ENCODE measurements at regions not wholly inside any gene's neighbourhood (a gene's known extent, or its start where the extent isn't known, plus 50 kb on each side); places are given as distances from the start of the nearest gene placed in this dataset.
"Not testable (repeated sequence)": the region's sequence is repeated elsewhere in the genome, so short reads cannot be mapped to it uniquely, and the experiment has no call there.

DNA sequence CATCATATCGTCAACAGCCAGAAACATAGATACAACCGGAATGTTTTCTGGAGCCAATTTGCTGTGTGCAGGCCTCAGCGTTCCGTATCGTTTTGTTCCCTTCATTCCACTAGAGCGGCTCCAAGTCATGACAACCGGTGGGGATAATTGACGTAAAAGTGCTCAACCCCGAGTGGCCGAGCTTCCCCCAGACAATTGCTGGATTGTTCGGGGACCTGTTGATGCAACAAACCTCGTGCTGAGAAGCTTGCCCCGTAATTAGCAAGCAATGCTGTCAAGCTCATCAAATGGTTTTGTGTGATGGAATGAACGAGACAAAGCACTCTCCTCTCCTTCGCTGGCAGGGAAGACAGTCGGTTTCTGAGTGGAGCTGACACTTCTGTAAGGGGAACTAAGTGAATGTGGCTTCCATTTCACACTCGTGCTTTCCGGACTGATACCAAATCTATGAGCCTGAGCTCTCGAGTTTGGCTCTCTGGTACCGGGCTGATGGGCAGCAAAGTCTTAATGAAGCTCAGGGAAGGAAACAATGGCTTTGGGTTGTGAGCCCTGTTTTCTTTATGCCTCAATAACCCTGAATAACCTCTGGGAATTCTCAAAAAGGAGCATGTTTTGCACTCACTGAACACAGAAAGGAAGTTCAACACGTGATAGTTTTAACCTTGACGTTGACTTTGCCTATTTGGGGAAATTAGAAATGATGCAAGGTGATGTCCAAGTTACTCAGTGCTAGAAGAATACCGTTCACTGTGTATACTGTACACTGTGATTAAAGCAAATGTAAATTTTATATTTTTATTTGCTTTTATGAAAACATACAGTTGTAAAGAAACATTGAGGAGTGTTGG lies 220.5 kb downstream of the BAMBI start:
- DNase-seq: no peak

DNA sequence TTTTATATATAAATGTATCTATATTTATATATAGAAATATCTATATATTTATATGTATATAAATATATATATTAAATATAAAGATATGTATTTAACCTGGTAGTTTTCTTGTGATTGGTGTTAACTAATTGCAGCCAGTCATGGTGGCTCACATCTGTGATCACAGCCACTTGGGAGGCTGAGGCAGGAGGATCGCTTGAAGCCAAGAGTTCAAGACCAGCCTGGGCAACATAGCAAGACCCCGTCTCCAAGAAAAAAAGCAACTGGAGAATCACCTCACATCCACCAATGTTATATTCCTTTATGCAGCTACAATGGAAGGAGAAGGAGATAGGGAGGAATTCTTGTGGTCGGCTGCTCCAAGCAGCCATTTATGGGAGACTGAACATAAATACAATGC lies 224.9 kb downstream of the BAMBI start:
- no peak for DNase-seq

DNA sequence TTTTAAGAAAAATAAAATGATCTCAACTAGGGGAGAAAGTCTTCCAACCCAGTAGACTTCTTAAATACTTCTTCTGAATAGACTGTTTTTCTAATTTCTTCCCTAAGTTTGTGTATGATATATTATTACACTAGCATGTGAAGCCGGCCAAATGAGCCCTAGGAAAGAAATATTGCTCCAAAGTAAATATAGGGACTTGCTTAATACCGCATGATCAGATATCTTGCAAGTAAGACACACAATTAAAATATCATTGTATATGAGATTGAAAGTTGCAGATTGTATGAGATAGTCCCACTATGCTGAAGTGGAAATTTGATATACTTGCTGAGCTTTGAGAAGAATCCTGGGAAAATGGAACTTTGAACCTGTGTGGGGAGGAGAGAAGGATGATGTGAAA lies 225.7 kb downstream of the BAMBI start:
- no peak for DNase-seq

DNA sequence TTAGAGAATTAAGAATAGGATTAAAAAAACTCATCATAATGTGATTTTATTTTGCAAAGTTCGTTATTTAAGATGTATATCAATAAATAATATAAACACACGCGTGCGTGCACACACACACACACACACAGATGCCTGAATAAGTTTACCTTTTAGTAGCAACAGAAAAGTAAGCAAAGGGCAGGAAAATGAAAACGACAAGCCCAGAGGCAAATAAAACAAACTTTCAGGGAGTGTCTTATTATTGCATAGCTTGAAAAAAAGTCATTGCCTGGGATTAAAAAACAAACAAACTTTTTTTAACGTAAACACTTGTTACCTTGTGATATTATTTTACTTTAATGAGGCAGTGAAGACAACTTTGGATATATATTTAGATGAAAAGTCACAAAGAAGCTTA lies 226.4 kb downstream of the BAMBI start:
- no peak for DNase-seq

GRCh38 chr10:28905371-28905770 lies 228.1 kb downstream of the BAMBI start:
- DNase-seq: no peak

DNA sequence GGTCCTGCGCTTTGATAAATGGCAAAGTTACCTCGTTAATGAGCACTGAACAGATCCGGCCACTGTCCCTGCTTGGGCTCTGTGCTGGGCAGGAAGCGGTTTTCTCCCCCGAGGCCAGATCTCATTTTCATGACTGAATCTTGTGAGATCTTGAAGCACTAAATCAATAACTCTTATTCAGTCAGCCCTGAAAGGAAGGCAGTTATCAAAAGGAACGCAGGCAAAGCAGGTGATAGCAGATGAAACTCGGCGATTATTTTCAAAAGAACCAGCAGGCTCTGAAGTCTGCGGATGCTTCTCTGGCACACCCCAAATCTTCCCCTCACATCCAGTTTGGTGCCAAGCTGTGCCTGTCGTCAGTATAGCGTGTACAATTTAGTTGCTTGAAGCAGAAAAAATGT lies 228.7 kb downstream of the BAMBI start:
- no peak for DNase-seq

DNA sequence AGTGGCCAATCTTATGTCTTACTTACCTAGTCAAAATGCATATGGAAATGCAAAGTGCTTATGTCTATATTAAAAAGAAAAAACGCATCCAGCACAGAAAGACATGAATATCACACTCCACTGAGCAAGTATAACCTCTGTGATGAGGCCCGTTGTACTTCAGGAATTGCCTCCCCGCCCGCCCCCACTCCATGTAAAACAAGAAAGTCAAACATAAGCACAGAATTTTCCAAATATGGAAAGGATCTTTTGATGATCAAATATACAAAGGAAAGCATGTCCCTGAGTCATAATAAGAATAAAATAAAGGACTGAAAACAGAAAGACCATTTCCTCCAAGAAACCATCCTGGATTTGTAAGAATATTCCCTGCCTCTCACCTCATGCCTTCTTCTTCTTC lies 229.1 kb downstream of the BAMBI start:
- DNase-seq: no peak

GRCh38 chr10:28906934-28907333 lies 229.6 kb downstream of the BAMBI start:
- DNase-seq: no peak

GRCh38 chr10:28909875-28910274 lies 232.6 kb downstream of the BAMBI start:
- no peak for DNase-seq

- DNase-seq: no peak
Measured at GRCh38 chr10:28910956-28911355, 233.6 kb downstream of the BAMBI start.

GRCh38 chr10:28911511-28911910 lies 234.2 kb downstream of the BAMBI start:
- not testable (repeated sequence) for DNase-seq

DNA sequence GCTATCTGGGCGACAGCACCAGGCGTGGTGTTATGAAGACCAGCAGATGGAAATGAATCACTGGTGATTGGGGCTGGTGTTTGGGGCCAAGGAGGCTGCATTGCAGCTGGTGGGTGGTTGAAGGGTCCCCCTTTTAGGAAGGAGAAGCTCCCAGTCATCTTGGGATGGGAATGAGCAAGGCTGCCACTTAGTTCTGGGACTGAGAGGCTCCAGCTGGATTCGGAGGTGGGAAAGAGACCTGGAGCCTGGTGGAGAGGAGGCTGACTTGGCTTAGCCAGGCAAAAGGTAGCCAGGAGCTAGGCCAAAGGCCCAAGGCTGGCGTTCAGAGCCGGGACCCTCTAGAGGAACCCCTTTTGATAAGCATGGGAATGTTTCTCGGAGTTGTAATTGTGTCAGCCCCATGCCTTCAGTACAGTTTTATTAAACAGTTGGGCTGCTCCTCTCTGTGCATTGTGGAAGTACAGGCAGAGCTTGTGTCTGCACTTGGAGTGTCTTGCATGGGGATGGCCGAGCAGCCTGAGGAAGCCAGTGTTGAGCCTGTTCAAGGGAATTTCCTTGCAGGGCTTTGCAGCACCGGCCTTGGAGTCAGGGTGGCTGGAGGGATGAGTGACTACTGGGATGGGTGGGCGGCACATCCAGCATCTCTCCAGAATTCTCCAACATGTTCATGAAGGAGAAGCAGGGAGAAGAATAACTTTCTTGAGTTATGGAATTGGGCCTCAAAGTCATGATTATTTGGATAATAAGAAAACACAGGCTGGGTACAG lies 234.9 kb downstream of the BAMBI start:
- no peak for DNase-seq

GRCh38 chr10:28913436-28914237 lies 236.3 kb downstream of the BAMBI start:
- no peak for DNase-seq

DNA sequence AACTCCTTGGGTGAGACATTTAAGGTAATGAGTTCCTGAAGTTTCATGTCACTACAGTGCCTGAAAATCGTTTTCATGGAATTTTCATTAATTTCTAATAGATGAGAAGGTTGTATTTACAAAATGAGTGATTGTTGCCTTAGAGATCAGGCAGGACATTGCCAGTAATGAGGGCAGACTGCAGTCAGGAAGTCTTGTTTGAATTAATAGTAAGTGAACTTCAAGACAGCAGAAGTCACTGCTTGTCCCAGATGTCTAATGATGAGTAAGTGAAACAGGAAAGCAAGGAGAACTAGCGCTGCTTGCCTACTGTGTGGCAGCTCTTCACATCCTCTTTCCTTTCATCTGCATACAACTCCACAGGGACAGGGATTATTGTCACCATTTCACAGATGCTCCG lies 237.4 kb downstream of the BAMBI start:
- no peak for DNase-seq

DNA sequence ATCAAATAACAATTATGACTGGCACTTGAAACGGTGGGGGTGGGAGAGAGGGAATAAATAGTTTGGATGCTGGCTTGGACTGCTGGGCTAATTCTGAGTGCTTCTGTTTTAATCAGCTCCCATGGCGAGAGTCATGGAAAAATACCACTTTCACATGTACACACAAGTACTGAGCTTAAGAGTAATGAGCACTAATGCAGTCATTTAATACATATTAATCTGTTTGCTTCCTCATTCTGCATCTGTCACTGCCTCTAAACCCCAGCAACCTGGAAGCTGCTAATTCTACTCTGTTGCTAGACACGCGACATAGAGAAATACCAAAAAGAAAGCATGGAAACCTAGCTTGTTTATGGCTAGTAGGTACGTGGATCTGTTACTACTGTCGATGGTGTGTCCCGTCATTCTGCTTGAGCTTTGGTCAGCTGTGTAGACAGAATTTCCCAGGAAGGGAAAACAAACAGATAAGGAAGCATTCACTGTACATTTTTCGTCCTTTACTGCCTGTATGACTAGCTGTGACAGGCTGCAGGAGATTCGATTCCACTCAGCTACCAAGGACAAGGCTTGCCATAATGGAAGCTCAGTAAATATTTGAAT lies 238.8 kb downstream of the BAMBI start:
- no peak for DNase-seq

DNA sequence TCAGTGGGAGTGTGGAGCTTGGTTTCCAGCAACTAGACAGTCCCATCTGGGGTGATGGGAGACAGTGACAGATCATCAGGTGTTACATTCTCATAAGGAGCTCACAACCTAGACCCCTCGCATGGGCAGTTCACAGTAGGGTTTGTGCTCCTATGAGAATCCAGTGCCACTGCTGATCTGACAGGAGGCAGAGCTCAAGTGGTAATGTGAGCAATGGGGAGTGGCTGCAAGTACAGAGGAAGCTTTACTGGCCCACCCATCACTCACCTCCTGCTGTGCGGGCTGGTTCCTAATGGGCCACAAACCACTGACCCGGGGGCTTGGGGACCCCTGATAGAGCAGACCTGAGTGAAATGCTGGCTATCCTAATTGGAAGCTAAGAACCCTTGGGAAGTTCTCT lies 242.8 kb downstream of the BAMBI start:
- DNase-seq: no peak

DNA sequence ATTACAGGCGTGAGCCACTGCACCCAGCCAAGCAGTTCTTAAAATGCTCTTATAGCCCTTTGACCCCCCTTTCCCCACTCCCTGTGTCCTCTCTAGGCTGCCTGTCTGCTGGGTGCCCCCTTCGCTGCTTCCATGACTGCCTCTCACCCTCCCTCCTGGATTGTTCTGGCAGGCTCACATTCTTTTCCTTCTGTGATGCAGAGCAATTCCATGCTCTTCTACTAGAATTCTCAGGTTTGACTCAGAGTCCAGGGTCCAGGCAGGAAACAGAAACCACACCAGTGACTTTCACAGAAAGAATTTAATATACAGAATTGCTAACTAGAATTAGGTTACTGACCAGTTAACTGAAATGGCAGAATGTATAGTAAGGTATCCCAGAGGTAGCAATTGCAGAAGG lies 244.8 kb downstream of the BAMBI start:
- DNase-seq: no peak

DNA sequence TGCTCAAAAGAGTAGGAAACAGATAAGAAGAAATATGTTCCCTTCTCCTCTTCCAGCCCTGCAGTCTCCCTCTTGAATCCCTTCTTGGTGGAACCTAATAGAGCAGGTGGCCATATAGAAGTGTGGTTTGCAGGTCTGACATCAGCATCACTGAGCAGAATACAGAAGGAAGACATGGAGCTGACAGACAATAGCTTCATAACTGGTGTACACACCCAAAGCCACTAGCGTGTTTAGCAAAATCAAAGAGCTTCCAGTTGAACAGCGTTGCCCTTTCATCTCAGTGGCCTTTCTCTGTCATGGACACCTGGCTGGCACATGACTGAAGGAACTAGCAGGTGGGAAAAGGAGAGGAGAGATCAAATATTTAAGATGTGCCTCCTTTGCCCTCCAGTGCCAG lies 245.5 kb downstream of the BAMBI start:
- DNase-seq: no peak

- DNase-seq: no peak
Measured at GRCh38 chr10:28924717-28925116, 247.4 kb downstream of the BAMBI start.

- DNase-seq: no peak
Measured at GRCh38 chr10:28925121-28925663, 247.9 kb downstream of the BAMBI start.

DNA sequence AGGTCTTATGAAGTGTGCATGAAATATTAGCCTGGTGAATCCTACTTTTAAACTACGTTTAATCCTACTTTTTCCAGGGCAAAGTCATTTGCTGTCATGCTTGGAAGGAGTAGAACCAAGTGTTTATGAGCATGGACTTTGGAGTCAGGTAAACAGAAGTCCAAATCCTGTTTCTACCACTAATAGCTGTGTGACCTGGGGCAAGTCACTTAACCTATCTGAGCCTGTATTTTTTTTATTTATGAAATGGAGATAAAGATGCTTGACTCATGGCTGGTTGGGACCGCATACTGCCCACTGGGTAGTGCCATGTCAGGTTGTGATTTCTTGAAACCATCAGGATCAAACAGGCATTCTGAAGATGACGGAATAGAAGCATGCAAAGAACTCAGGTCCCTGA lies 249.6 kb downstream of the BAMBI start:
- no peak for DNase-seq

DNA sequence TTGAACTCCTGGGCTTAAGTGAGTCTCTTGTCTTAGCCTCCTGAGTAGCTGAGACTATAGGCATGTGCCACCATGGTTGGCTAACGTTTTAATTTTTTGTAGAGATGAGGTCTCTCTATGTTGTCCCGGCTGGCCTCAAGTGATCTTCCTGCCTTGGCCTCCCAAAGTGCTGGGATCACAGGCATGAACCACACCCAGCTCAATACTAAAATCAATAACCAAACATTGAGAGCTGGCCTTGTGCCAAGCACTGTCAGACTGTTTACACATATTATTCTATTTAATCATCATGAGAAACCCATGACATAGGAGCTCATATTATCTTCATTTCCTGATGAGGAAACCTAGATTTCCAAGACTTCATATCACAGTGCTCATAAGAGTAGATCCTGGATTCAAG lies 251.2 kb downstream of the BAMBI start:
- no peak for DNase-seq

- no peak for DNase-seq
Measured at GRCh38 chr10:28929942-28930341, 252.6 kb downstream of the BAMBI start.

Measured in T1000 (cell line).